HG02610 (cell line): ENCODE measurements at regions not wholly inside any gene's neighbourhood (a gene's known extent, or its start where the extent isn't known, plus 50 kb on each side); places are given as distances from the start of the nearest gene placed in this dataset.
"Not testable (repeated sequence)": the region's sequence is repeated elsewhere in the genome, so short reads cannot be mapped to it uniquely, and the experiment has no call there.

Experiments used
- ATAC-seq: cut with Tn5 transposase; IDR thresholded peaks from one replicate; pipeline ENCODE4 v1.9.1; 2021; ENCODE audit warnings: mild to moderate bottlenecking, moderate library complexity; ENCODE audit not compliant: unreplicated experiment

DNA sequence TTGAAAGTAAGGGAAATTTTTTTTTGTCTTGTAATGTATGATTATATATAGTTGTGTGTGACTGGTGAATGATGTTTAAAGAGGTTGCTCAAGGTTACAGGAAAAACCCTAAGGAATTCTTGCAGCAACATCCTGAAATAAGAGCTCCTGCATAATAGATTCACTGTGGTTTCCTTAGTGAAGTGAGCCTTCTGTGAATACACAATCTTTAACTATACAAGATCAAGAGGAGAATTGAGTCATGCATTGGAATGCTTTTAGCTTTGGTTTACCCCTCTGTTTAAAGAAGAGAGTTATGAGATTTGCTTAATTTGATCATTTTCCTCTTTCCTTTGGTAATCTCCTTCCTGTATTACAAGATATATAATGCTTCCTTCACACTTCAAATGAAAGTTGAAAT lies 141.6 kb upstream of the EYA4 start:
- no peak for ATAC-seq

DNA sequence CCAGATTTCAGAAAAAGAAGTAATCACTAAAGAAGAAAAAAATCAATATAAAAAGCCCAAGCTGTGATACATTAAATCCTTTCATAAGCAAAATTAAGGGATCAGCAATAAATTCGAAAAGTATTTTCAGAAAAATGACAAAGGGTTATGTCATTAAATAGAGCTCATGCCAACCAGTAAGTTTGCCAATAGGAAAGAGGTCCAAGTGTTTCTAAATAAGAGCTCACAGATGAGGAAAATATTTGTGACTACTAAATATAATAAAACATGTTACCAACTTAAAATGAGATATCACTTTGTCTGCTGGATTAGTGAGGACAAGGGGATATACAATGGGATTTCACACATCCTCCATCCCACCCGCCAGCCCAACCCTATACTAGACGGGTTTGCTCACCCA lies 140.3 kb upstream of the EYA4 start:
- ATAC-seq = no peak

DNA sequence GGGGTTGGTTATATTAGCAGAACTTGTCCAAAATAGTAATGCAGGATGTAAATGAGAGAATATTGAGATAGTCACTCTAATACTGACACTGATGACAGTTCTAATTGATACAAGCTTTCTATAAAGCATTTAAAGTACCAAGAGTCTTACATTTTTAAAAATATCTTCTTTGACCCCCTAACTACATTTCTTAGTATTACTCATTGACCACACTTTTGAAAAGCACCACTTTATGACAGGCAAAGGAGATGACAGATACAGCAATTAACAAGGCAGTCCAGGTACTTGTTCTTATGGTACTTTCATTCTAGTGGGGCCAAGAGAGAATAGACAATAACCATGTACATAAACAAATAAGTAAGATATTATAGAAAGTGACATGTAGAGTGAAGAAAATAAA lies 139.4 kb upstream of the EYA4 start:
- ATAC-seq = no peak

DNA sequence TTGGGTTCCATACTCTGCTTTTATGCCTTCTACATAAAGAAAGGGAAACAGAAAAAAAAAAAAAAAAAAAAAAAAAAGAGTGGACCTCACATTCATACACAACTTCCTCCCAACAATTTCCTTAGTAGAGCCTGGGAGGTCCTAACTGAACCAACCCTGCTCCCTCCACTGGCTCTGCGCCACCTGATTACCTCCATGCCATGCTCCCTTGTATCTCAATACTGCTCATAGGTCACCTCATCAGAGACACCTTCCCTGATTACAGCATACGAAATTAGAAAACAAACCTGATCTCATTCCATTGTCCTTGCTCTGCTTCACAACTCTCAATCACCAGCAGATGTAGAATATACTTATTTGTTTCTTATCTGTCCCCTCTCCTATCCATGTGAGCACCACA lies 134.2 kb upstream of the EYA4 start:
- ATAC-seq = no peak

DNA sequence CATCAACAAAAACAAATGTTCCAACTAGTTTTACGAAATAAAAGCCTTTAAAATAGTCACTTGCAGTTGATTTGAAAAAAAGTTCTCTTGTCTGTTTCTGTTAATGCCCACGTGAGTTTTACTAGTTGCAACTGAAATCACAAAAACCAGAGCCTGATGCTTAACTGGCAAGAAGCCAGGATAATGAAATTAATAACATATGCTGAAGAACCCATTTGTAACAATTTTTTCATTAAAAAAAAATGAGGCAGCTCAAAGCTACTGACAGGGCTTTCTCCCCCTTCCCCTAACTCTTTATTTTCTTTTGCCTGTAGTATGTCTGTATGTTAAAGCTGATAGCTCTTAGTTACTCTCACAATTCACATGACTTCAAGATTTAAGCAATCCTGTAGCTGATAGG lies 132.7 kb upstream of the EYA4 start:
- ATAC-seq = no peak

DNA sequence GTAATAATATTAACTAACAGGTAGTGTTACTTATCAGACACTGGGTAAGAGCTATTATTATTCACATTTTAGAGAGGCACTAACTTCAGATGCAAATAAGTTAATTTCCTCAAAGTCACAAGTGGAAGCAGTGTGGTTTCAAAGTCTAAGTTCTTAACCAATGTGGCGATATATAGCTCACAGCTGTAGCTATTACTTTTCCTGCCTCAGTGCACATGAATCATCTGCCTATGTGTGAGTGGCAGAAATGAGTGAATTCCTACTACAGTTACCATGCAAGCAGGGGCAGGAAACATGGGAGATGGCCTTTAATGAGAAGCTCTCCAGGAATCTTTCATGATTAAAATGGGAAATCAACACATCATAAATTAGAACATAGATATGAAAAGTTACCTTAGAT lies 126.2 kb upstream of the EYA4 start:
- ATAC-seq = no peak

DNA sequence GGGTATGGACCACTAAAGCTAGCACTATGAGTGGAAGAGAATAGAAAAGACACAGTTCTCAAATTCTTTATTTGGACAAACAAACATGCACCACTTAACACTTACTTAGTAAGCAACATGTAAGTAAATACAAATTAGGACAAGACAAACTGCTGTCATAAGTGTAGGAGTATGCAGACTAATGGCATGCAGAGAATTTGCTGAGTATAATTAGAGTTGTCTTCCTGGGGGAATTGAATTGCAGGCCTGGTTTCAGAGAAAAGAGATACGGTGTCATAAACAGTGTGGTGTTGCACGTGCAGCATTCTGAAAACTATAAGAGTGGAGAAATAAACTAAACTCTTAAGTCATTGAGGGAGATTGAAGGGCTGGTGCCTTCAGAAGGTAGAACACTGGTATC lies 125.2 kb upstream of the EYA4 start:
- ATAC-seq = no peak

DNA sequence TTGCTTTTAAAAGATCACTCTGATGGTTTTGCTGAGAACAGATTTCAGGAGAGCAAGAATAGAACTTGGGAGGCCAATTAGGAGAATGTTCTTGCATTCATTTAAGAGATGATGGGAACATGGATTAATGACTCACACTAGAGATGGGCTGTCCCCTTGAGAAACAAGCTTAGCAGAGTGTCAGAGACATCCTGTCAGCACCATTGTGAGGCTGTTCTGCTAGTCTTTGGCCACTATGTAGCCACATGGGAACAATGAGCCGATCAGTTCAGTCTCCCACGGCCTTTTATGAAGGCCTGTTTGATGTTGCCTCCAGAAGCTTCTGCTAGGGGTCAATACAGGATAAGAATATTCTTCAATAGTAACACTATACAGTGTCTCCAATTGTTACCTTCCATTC lies 113.0 kb upstream of the EYA4 start:
- no peak for ATAC-seq

DNA sequence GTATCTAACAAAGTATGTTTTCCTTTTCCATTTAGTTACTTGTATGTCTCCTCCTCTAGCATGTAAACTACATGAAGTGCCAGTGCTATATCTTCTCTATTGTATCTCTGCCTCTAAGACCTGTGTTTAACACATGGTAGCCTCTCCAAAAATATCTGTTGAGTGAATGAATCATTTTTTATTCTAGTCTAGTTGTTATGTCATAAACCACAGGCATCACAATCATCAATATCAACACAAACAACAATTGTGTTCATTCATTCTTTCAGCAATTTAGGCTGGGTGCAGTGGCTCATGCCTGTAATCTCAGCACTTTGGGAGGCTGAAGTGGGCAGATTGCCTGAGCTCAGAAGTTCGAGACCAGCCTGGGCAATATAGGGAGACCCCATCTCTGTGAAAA lies 111.6 kb upstream of the EYA4 start:
- no peak for ATAC-seq

DNA sequence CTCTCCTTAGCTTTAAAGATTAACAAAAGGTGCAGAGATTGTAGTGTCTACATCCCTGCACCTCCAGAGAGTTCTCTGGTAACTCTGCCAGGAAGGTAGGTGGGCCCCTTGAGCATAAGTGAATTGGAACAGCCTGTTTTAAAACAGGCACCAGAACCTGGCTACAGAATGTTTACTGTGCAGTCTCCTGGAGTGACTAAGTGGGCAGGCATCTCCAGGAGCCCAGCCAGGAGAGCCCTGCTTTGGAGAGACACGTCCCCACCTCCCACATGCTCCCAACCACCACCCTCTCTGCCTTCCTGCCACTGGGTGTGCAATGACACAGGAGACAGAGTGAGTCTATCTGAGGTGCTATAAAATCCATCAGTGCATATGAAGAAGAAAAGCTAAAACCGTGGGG lies 110.3 kb upstream of the EYA4 start:
- no peak for ATAC-seq

DNA sequence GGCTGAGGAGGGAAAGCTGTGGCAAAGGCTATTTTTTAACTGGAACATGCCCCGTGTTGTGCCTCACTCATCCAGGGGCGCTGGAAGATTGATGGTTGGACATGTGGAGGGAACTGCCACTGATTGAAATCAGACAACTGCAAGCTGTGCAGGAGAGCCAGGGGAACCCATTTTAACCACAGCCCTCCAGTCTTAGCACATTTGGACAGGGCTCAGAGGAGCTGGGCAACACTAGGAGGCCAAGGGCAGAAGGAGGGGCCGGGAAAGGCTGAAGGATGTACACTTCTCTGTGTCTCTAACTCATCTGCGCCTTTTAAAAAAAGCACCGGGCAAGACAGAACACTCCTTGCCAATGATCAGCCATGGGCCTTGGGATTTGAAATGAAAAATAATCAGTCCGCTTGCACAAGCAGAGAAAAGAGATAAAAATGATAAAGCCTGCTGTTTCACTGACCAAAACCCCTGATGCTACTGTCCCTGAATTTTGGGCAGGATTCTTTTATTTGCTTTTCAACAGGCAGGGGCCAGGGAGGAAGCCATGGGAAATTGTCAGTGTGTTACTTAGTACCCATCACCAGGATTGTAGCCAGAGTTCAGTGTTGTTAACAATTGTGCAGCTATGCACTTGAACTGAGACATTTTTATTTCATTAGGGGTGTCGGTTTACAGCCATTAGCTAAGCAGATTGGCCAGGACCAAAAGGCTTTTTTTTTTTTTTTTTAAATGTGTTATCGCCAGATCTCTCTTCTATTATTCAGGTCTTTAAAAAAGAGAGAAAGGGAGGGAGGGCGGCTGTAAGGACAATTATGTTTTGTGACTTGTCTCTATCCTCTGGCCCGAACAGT lies 109.3 kb upstream of the EYA4 start:
- ATAC-seq = no peak

DNA sequence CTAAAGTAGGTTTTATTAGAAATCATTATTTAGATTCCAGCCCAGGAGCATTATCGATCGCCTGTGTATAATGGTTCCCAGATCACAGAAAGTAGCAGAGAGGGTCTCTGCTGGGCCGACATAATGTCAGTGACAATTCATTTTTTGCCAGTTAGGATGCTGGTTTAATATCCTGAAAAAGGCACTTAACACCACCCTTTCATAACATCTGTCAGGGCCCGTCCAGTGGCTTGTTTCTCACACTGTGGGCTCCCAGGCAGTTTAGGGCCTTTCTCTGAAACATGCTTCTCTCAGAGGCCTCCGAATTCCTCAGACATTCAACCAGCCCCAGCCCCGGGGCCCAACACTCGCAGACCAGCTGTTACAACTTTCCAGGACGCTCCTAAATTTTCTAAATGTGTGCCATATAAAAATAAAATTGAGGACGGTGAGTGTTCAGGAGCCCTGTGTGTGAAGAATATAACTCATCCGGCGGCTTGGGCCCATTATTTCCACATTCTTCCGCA lies 108.6 kb upstream of the EYA4 start:
- ATAC-seq = no peak

DNA sequence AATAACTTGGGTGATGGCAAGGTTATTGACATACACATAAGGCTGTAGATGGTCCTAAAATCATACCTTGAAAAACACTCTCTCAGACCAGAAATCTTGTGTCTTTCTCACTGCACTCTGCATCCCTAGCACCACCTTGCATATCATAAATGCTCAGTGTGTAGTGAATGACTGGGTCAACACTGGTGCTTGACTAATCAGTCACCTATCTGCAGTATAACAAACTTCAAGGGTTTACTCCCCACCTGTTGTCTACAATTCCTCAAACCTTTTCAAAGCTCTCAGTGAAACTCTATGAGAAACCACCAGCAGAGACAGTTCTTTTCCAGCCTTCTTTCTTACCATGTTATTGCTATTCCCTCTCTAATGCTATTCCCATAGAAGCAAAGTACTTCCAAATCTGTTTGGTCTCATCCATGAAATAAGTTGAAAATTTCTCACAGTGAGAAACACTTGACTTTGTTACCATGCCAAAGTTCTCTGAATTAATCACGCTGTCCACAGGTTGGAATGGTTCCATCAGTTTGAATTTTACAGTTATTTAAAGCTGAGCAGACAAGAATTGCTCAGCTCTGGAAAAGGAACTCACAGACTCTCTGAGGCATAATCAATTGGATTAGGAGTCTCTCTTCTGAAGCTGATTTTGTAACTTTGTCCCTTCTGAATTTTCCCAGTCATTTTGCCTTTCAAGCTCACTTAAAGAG lies 104.8 kb upstream of the EYA4 start:
- no peak for ATAC-seq

DNA sequence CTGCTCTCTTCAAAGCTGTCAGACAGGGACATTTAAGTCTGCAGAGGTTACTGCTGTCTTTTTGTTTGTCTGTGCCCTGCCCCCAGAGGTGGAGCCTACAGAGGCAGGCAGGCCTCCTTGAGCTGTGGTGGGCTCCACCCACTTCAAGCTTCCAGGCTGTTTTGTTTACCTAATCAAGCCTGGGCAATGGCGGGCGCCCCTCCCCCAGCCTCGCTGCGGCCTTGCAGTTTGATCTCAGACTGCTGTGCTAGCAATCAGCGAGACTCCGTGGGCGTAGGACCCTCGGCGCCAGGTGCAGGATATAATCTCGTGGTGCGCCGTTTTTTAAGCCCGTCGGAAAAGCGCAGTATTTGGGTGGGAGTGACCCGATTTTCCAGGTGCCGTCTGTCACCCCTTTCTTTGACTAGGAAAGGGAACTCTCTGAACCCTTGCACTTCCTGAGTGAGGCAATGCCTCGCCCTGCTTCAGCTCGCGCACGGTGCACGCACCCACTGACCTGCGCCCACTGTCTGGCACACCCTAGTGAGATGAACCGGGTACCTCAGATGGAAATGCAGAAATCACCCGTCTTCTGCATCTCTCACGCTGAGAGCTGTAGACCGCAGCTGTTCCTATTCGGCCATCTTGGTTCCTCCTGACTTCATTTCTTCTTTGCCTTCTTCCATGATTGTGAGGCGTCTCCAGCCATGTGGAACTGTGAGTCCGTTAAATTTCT lies 93.5 kb upstream of the EYA4 start:
- not testable (repeated sequence) for ATAC-seq

DNA sequence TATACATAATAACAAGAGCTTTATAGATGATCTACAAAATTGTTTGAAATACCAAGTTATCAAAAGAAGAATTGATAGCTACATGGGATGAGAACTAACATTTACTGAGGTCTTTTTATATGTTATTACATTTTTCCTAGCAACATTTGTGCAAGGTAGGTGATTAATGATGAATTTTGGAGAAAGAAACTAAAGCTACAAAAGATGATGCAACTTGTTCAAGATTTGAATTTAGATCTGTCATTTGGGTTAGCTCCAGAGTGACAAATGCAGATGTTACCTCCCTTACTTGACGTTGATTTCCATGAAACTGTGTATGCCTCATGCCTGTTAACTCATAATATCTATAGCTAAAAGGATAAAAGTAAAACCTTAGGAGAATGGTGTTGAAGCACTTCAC lies 84.5 kb upstream of the EYA4 start:
- ATAC-seq = no peak

DNA sequence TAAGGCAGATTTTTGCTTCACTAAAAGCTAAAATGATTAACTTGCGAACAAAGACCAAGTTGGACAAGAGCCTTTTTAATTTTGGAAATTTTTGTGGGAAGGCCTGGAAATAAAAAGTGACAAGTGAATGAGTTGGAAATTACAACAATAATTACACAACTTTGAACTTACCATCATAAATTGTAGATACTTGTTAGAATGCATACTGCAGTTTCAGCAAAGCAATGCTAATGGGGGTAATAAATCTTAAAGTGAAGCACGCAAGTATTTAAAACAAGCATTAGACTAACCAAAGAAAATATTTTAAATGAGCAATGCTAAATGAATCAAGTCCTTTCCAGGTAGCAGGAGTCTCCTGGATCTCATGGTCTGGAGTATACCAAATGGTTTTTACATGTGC lies 83.2 kb upstream of the EYA4 start:
- no peak for ATAC-seq

DNA sequence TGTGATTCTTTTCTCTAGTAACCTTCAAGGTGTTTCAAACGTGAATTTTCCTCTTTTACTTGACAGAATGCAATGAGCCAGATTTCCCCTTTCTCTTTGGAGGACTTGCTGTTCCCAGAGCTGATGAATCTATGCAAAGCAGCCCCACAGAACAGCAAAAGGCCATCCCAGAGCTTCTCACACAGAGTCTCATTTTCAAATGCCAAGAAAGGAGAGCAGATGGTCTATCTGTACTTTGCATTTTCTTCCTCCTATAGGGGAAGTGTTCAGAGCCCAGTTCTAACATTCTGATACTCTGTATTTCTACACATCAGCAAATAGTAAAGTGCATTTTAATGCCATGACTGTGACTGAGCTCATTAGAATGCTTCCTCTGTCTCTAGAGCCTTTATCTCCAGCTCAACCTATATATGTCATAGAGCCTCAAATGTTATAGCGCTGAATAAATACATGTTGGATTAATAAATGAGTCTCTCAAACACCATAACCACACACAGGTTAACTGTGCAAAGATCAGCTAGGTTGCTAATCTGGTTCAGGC lies 81.8 kb upstream of the EYA4 start:
- ATAC-seq = no peak

DNA sequence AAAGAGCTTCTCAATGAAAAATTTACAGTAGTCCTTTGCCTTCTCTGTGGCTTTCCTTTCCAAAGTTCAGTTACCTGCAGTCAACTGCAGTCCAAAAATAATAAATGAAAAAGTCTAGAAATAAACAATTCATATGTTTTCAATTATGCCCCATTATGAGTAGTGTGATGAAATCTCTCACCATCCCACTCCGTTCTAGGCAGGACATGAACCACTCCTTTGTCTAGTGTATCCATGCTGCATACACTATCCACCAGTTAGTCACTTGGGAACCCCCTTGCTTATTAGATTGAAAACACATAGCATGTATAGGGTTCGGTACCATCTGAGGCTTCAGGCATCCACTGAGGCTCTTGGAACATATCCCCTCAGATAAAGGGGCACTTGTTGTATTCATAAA lies 80.6 kb upstream of the EYA4 start:
- no peak for ATAC-seq

DNA sequence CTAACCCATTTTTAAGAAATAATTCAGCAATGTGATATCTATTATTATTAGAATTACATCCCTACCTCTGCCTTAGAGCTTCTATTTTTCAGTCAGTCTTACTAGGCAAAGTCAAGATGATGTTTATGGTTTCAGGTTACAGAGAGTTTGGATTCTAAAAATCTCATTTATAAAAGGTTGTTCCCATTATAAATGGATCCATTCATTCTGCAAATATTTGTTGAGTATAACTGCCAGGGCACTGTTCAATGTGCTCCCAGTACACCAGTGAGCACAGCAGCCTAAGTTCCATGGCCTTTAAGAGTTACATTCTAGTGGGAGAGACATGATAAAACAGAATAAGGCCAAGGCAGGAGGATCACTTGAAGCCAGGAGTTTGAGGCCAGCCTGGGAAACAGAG lies 75.9 kb upstream of the EYA4 start:
- no peak for ATAC-seq

DNA sequence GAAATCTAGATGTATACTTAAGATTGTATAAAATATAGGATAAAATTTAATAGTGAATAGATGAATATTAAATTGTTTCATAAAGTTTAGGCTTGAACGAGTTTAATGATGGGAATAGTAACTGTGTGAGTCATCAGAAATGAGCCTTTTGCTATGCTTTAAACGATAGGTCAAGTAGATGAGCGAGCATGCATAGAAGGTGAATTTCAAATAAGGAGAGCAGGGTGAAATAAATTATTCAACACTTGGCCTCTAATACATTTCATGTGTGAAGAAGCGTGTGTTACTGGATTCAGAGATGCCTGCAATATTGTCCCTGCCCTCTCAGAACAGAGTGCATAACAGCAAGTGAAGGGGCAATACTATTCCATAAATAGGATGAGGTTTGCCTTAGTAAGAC lies 74.4 kb upstream of the EYA4 start:
- ATAC-seq = no peak

DNA sequence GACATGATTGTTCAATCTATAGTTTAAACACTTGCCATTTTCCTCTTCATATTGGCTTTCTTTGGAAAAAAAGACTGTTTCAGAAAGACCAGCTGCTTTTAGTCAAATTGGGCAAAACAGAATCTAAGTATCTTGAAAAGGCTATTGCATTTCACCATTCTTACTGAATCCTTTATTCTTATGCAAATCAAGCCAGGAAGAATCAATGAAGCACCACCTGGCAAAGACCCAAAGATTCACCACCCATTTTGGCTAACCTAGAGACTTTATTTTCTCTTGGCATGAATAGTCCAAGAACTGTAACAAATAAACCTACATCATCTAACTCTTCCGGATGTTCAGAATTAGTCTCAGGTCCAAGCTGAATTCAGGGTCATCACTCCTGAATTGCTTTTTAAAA lies 71.3 kb upstream of the EYA4 start:
- no peak for ATAC-seq

DNA sequence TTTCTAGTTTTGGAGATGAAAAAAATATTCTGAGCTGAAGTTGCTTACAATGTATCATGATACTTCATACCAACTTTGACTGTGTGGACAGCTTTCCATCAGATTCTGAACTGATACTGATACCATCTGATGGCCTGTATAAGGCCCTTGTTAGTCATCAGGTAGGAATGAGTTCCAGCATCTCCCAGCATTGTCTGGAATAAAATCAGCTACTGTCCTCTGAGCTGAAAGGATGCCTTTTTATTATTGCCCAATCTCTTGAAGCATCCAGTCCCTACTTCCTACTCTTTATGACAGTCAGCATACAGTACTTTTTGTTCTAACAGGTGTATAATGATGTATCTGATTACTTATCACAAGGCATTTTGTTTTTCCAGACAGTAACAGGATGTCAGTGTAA lies 70.6 kb upstream of the EYA4 start:
- ATAC-seq = no peak
